ENCODE measurements at regions not wholly inside any gene's neighbourhood (a gene's known extent, or its start where the extent isn't known, plus 50 kb on each side); places are given as distances from the start of the nearest gene placed in this dataset.

- TF ChIP-seq CTCF (IDR thresholded peaks at IDR 0.05; ENCODE audit: insufficient read depth, low read length, poor library complexity, severe bottlenecking) (no peak), EZH2phosphoT487 (conservative IDR thresholded peaks at IDR 0.05; ENCODE audit: low read length) (no peak)
Measured at GRCh38 chr16:9463461-9463860, 372.0 kb downstream of the HAPSTR1 start.
